CD8-positive, alpha-beta memory T cell (primary cell): ENCODE measurements at regions not wholly inside any gene's neighbourhood (a gene's known extent, or its start where the extent isn't known, plus 50 kb on each side); places are given as distances from the start of the nearest gene placed in this dataset.

Source experiments
- CTCF ChIA-PET: fragments of 350-600 bp; sonication (Branson Sonifier 250); formaldehyde crosslinking; loops from one replicate; lab custom pipeline; 2021; ENCODE audit warnings: antibody characterized with exemption; lab: Charles Lee
- POLR2A ChIA-PET: fragments of 350-600 bp; sonication (Branson Sonifier 250); formaldehyde crosslinking; loops from one replicate; lab custom pipeline; 2021; ENCODE audit warnings: antibody characterized with exemption; lab: Charles Lee
- DNase-seq, 5 donors: peaks; one replicate each; pipeline versions ENCODE4 v3.0.0 to v3.0.0-alpha.2; 2020 to 2022; ENCODE audit warnings: mixed read lengths in 1 of 5
- H3K27ac ChIP-seq: one replicate; pipeline ENCODE4 v1.7.0; 2013; ENCODE audit warnings: low read depth, mild to moderate bottlenecking, low read length, moderate library complexity
- H3K27me3 ChIP-seq: 2 replicates; pipeline ENCODE4 v1.7.0; 2013; ENCODE audit warnings: low read length, mild to moderate bottlenecking; ENCODE audit not compliant: insufficient read depth, poor library complexity, severe bottlenecking
- H3K36me3 ChIP-seq: 2 replicates; pipeline ENCODE4 v1.7.0; 2013; ENCODE audit warnings: mild to moderate bottlenecking, low read length, moderate library complexity; ENCODE audit not compliant: insufficient read depth
- H3K4me1 ChIP-seq: 2 replicates; pipeline ENCODE4 v1.7.0; 2013; ENCODE audit warnings: mild to moderate bottlenecking, low read length, moderate library complexity; ENCODE audit not compliant: insufficient read depth
- H3K4me3 ChIP-seq: 2 replicates; pipeline ENCODE4 v1.7.0; 2013; ENCODE audit warnings: mild to moderate bottlenecking, low read length
- H3K9me3 ChIP-seq: 2 replicates; pipeline ENCODE4 v1.7.0; 2013; ENCODE audit warnings: mild to moderate bottlenecking, low read length
- H3K27ac Mint-ChIP-seq, 8 donors: one replicate each; pipeline ENCODE4 v1.8.0; 2020 to 2021; ENCODE audit warnings: mixed read lengths in 8 of 8, mild to moderate bottlenecking in 6 of 8, inconsistent platforms in 3 of 8, moderate library complexity in 3 of 8
- H3K27me3 Mint-ChIP-seq, 2 donors: one replicate each; pipeline ENCODE4 v1.8.0; 2020 to 2021; ENCODE audit warnings: mixed read lengths in 2 of 2, mild to moderate bottlenecking in 1 of 2, moderate library complexity in 1 of 2
- H3K36me3 Mint-ChIP-seq, 3 donors: one replicate each; pipeline ENCODE4 v1.8.0; 2020 to 2021; ENCODE audit warnings: mixed read lengths in 3 of 3, inconsistent platforms in 1 of 3, mild to moderate bottlenecking in 1 of 3
- H3K4me1 Mint-ChIP-seq, 3 donors: one replicate each; pipeline ENCODE4 v1.8.0; 2020 to 2021; ENCODE audit warnings: mixed read lengths in 3 of 3, inconsistent platforms in 1 of 3, mild to moderate bottlenecking in 1 of 3
- H3K4me3 Mint-ChIP-seq, 7 donors: one replicate each; pipeline ENCODE4 v1.8.0; 2020 to 2021; ENCODE audit warnings: mixed read lengths in 7 of 7, mild to moderate bottlenecking in 6 of 7, moderate library complexity in 4 of 7, inconsistent platforms in 2 of 7
- H3K9me3 Mint-ChIP-seq, 5 donors: one replicate each; pipeline ENCODE4 v1.8.0; 2020 to 2022; ENCODE audit warnings: mixed read lengths in 5 of 5, mild to moderate bottlenecking in 3 of 5, moderate library complexity in 2 of 5, inconsistent platforms in 1 of 5

DNA sequence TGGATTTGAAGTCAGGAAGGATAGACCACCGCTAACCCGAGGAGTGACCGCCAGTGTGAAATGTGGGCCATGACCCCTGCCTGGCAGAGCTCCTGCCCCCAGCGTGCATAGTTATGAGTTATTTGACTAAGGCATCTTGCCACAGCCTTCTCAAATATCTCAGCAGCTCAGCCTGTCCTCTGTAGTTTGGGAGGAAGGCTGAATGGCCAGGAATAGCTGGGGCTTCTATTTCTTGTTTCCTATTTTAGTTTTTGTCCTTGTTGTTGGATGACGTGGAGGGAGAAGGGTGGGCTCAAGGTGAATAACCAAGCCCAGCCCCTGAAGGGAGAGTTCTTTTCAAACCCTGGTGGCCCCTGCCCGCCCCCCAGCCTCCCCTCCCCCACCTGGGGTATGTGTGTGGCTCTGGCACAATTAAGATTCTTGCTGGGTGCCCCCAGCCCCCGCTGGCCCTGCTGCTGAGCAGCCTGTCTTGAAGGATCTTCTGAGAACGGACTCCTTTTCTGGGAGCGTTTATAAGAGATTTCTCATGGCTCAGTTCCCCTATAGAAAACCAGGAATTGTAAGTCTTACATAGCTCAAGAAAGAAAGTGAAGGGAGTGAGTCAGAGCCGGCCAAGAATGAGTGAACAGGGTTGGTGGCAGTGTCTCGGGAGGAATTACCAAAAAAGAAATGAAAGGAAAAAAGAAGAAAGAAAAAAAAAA is 157.4 kb downstream of the GLI2 start:
- Mint-ChIP-seq H3K4me3 (no peak overlapping the region), H3K27ac (no peak overlapping the region), H3K4me1 (no peaks in the 10 kb centered on the region), H3K9me3 (no peaks in the 10 kb centered on the region), H3K27me3 (peaks cover 0 to 4% of the 10 kb centered on the region in 2 donors), H3K36me3 (no peaks in the 10 kb centered on the region)
- ChIA-PET POLR2A (no interaction called here), CTCF (no interaction called here)
- peak in 1 of 5 donors; percentile 14 for DNase-seq
- H3K27ac ChIP-seq = no peak overlapping the region
- H3K36me3 ChIP-seq = no peaks in the 10 kb centered on the region
- H3K4me3 ChIP-seq = no peak overlapping the region
- no peaks in the 10 kb centered on the region for H3K4me1 ChIP-seq
- H3K27me3 ChIP-seq = no peaks in the 10 kb centered on the region
- H3K9me3 ChIP-seq = no peaks in the 10 kb centered on the region

DNA sequence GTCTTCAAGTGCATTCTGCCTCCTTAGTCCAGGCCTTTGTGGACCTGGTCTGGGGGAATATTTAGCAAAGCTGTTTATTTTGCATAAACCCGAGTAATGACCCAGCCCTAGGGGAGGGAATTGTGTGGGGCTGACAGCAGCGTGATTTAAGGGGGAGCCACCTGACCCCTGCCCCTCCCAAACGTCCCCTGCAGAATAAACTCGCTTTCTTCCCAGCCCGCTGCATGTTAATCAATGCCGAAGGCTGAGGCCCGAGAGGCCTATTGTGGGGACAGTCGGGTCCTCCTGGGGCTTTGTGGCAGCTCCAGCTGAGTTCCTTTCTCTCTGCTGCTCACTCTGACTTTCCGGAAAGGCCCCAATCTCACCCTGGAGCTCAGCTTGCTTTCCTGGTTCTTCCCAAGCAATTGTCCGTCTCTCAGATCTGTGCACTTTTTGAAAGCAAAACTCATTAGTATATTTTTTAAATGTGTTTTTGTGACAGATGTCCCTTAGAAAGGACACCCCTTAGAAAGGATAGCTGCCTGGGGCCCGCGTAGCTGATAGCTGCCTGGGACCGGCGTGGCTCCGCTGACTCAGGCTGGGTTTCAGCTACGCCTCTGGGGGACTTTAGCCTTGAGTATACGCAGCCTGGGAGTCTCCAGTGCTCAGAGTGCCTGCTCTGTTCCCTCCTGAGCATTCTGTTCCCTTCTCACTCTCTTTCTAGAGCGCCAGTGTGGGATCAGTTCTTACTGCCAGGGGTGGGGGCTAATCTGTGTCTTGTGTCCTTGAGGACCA is 158.3 kb downstream of the GLI2 start:
- Histone ChIP-seq H3K36me3 (no peaks in the 10 kb centered on the region), H3K27me3 (no peaks in the 10 kb centered on the region), H3K27ac (no peak overlapping the region), H3K4me1 (no peaks in the 10 kb centered on the region), H3K4me3 (no peak overlapping the region), H3K9me3 (no peaks in the 10 kb centered on the region)
- Mint-ChIP-seq H3K27me3 (peaks cover 0 to 4% of the 10 kb centered on the region in 2 donors), H3K36me3 (no peaks in the 10 kb centered on the region), H3K9me3 (no peaks in the 10 kb centered on the region), H3K27ac (no peak overlapping the region), H3K4me3 (no peak overlapping the region), H3K4me1 (no peaks in the 10 kb centered on the region)
- ChIA-PET CTCF (no interaction called here), POLR2A (no interaction called here)
- DNase-seq = no peak

DNA sequence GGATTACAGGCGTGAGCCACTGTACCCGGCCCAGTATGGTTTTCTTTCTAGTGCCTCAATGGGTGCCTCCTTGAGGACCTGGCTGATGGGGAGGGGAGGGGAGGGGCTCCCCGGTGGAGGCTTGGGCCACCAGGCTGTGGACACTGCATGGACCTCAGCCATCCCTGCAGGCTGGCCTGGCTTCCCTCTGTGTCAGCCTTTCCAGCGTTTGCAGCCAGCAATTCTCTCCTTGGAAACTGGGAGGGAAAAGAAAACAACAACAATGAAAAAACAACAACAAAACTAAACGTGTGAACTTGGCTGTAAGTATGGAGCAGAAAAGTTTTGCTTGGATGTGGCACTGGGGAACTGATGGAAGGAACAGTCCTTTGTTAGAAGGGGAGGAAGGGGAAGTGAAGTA is 159.3 kb downstream of the GLI2 start:
- no peaks in the 10 kb centered on the region for H3K4me1 Mint-ChIP-seq
- DNase-seq = peak in 1 of 5 donors; percentile 15
- Histone ChIP-seq H3K4me1 (no peaks in the 10 kb centered on the region), H3K27ac (no peak overlapping the region), H3K9me3 (no peaks in the 10 kb centered on the region), H3K36me3 (no peaks in the 10 kb centered on the region), H3K27me3 (no peaks in the 10 kb centered on the region), H3K4me3 (no peak overlapping the region)
- H3K27me3 Mint-ChIP-seq = peaks cover 0 to 4% of the 10 kb centered on the region in 2 donors
- no peaks in the 10 kb centered on the region for H3K9me3 Mint-ChIP-seq
- no peaks in the 10 kb centered on the region for H3K36me3 Mint-ChIP-seq
- ChIA-PET POLR2A (no interaction called here), CTCF (no interaction called here)
- no peak overlapping the region for H3K27ac Mint-ChIP-seq
- no peak overlapping the region for H3K4me3 Mint-ChIP-seq

DNA sequence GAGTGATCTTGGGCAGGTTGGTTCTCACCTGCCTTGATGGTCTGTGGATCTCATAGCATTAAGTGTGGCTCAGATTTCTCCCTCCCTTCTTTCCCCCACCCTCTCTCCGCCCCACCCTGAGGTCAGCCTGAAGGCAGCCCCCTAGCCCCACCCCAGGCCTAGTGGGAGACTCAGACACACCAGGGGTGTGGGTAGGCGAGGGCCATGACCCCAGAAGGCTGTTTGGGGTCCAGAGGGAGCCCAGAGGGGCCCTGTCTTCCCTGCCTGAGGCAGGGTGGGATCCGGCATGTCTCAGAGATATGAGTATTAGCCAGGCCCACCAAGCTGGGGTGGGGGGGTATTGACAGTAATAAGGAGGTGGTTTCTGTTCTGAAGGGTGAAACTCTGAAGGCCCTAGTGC is 160.5 kb downstream of the GLI2 start:
- H3K4me3 ChIP-seq = no peak overlapping the region
- no peaks in the 10 kb centered on the region for H3K9me3 ChIP-seq
- no peak overlapping the region for H3K27ac ChIP-seq
- no peaks in the 10 kb centered on the region for H3K36me3 ChIP-seq
- CTCF ChIA-PET = no interaction called here
- H3K36me3 Mint-ChIP-seq = no peaks in the 10 kb centered on the region
- peak in 1 of 5 donors; percentile 16 for DNase-seq
- no peak overlapping the region for H3K27ac Mint-ChIP-seq
- H3K27me3 Mint-ChIP-seq = peaks cover 0 to 4% of the 10 kb centered on the region in 2 donors
- H3K4me1 ChIP-seq = no peaks in the 10 kb centered on the region
- H3K4me3 Mint-ChIP-seq = no peak overlapping the region
- no peaks in the 10 kb centered on the region for H3K9me3 Mint-ChIP-seq
- H3K4me1 Mint-ChIP-seq = no peaks in the 10 kb centered on the region
- H3K27me3 ChIP-seq = no peaks in the 10 kb centered on the region
- POLR2A ChIA-PET = no interaction called here

DNA sequence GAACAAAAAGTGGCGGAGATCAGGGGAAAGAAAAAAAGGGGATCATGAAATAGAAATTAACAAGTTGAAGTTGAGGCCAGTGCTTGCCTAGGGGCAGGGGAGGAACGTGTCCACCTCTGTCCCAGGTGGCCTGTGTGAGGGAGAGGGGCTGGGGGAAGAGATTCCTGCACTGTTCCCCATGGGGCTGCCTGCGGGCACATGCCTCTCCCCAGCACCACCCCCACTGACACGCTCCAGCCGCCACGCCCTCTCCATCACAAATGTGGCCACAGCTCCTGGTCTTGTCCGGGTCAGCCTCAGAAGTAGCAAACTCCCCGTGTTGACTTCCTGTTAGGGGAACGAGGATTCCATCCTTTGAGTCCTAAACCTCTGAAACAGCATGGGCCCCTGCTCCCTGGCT is 161.2 kb downstream of the GLI2 start:
- ChIA-PET CTCF (no interaction called here), POLR2A (no interaction called here)
- Histone ChIP-seq H3K27me3 (no peaks in the 10 kb centered on the region), H3K36me3 (no peaks in the 10 kb centered on the region), H3K9me3 (no peaks in the 10 kb centered on the region), H3K27ac (no peak overlapping the region), H3K4me1 (no peaks in the 10 kb centered on the region), H3K4me3 (no peak overlapping the region)
- peak in 1 of 5 donors; percentile 20 for DNase-seq
- no peaks in the 10 kb centered on the region for H3K4me1 Mint-ChIP-seq
- no peaks in the 10 kb centered on the region for H3K9me3 Mint-ChIP-seq
- H3K27ac Mint-ChIP-seq = no peak overlapping the region
- H3K27me3 Mint-ChIP-seq = peaks cover 0 to 4% of the 10 kb centered on the region in 2 donors
- no peaks in the 10 kb centered on the region for H3K36me3 Mint-ChIP-seq
- no peak overlapping the region for H3K4me3 Mint-ChIP-seq

DNA sequence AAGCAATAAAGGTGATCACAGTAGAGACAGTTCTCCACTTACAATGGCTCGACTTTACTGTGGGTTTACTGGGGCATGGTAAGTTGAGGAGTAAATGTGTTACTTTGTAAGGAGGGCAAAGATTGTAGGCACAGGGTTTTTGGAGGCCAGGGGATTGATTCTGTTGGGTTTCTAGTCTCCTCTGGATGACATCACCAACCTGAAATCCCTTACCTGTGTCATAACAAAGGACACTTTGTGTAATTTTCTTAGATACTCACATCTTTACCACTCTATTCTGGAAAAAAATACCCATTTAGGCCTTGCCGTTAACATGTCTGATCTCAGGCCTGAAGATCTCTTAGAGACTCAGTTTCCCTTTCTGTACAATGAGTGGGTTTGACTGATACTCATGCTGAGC is 161.7 kb downstream of the GLI2 start:
- POLR2A ChIA-PET = no interaction called here
- peak in 1 of 5 donors; percentile 10 for DNase-seq
- CTCF ChIA-PET = no interaction called here
- H3K4me3 ChIP-seq = no peak overlapping the region
- no peaks in the 10 kb centered on the region for H3K36me3 Mint-ChIP-seq
- H3K4me3 Mint-ChIP-seq = no peak overlapping the region
- no peaks in the 10 kb centered on the region for H3K9me3 Mint-ChIP-seq
- no peaks in the 10 kb centered on the region for H3K27me3 ChIP-seq
- no peak overlapping the region for H3K27ac Mint-ChIP-seq
- H3K27ac ChIP-seq = no peak overlapping the region
- no peaks in the 10 kb centered on the region for H3K4me1 Mint-ChIP-seq
- no peaks in the 10 kb centered on the region for H3K4me1 ChIP-seq
- no peaks in the 10 kb centered on the region for H3K36me3 ChIP-seq
- no peaks in the 10 kb centered on the region for H3K9me3 ChIP-seq
- H3K27me3 Mint-ChIP-seq = peaks cover 0 to 4% of the 10 kb centered on the region in 2 donors

DNA sequence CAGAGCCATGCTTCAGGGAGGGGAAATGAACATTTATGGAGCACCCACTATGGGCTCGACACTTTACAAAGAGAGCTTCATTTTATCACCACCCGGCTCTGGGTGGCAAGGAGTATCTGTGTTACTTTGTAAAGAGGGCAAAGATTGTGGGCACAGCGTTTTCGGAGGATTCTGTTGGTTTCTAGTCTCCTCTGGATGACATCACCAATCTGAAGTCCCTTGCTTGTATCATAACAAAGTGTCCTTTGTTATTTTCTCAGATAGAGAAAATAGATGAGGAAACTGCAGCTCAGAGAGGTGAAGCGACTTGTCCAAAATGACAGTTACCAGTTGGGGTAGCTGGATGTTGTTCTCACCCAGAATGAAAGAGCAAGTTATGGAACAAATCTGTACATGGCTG is 162.8 kb downstream of the GLI2 start:
- no peak overlapping the region for H3K27ac Mint-ChIP-seq
- no peaks in the 10 kb centered on the region for H3K4me1 Mint-ChIP-seq

DNA sequence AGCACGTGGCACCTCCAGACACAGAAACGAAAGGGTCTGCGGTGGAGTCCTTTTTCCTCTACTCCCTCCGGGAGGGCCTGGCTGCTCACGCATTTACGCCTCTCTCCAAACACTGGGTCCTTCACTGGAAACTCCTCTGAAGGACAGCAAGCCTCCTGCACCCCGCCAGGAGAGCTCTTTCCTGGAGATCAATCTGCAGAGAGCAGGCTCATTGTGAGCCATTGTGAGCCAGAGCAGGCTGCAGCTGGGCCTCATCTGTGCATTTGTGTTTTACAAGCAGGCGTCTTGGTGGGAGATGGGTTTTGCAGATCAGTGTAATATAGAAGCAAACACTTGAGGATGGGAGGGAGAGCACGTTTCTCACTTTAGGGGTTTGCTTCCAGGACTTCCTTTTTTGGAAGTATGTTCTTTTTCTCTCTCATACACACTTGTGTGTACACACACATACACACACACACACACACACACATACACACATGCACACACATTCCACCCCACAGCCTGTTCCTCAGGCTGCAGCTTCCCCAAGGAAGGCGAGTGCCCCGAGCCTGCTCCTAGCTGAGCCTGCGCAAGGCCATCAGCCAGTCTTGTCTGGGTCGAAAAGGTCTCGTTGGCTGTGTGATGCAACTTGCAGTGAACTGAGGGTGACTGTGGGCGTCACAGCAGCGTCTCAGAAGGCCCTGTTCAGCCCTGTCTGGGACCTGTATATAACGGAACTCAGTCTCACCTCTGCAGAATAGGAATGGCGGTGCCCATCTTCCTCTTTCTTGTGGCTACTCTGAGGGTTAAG is 163.5 kb downstream of the GLI2 start:
- POLR2A ChIA-PET = no interaction called here
- CTCF ChIA-PET = no interaction called here
- no peaks in the 10 kb centered on the region for H3K27me3 ChIP-seq
- Mint-ChIP-seq H3K27me3 (peaks cover 0 to 4% of the 10 kb centered on the region in 2 donors), H3K9me3 (no peaks in the 10 kb centered on the region), H3K4me1 (no peaks in the 10 kb centered on the region), H3K36me3 (no peaks in the 10 kb centered on the region), H3K4me3 (no peak overlapping the region), H3K27ac (no peak overlapping the region)
- no peak overlapping the region for H3K27ac ChIP-seq
- peak in 1 of 5 donors; percentile 22 for DNase-seq
- H3K36me3 ChIP-seq = no peaks in the 10 kb centered on the region
- no peak overlapping the region for H3K4me3 ChIP-seq
- no peaks in the 10 kb centered on the region for H3K9me3 ChIP-seq
- H3K4me1 ChIP-seq = no peaks in the 10 kb centered on the region

More for the DNA sequence above, 162.8 kb downstream of the GLI2 start:
- H3K9me3 Mint-ChIP-seq = no peaks in the 10 kb centered on the region
- H3K27ac ChIP-seq = no peak overlapping the region
- H3K4me1 ChIP-seq = no peaks in the 10 kb centered on the region
- POLR2A ChIA-PET = no interaction called here
- no peaks in the 10 kb centered on the region for H3K36me3 ChIP-seq
- no peak overlapping the region for H3K4me3 Mint-ChIP-seq
- H3K9me3 ChIP-seq = no peaks in the 10 kb centered on the region
- peaks cover 0 to 4% of the 10 kb centered on the region in 2 donors for H3K27me3 Mint-ChIP-seq
- peak in 1 of 5 donors; percentile 11 for DNase-seq
- no peaks in the 10 kb centered on the region for H3K27me3 ChIP-seq
- H3K36me3 Mint-ChIP-seq = no peaks in the 10 kb centered on the region
- CTCF ChIA-PET = no interaction called here
- H3K4me3 ChIP-seq = no peak overlapping the region
